A549 (cell line): ENCODE measurements at regions not wholly inside any gene's neighbourhood (a gene's known extent, or its start where the extent isn't known, plus 50 kb on each side); places are given as distances from the start of the nearest gene placed in this dataset.

Experiments
- BHLHE40 ChIP-seq: IDR thresholded peaks from 2 replicates; pipeline ENCODE4 v1.6.1; 2012; ENCODE audit warnings: low read depth, low read length, inconsistent platforms
- CEBPB ChIP-seq, 2 experiments: fragments of >200 bp in 1 of 2; sonication (Bioruptor Twin) in 1 of 2; formaldehyde crosslinking in 1 of 2; IDR thresholded peaks; 2 replicates each; pipeline ENCODE4 v1.6.1; 2012 to 2016
- CTCF ChIP-seq: fragments of >200 bp; sonication (Bioruptor Twin); formaldehyde crosslinking; IDR thresholded peaks from 3 replicates; pipeline ENCODE4 v1.5.1; 2016
- FOSB ChIP-seq: fragments of 250-450 bp; sonication (Bioruptor Pico); IDR thresholded peaks from 2 replicates; pipeline ENCODE4 v1.5.0; 2020; ENCODE audit warnings: mild to moderate bottlenecking, moderate library complexity
- MAX ChIP-seq: IDR thresholded peaks from 2 replicates; pipeline ENCODE4 v1.6.1; 2012
- POLR2A ChIP-seq: IDR thresholded peaks from 2 replicates; pipeline ENCODE4 v1.6.1; 2012; ENCODE audit warnings: mild to moderate bottlenecking, low read length
- POLR2AphosphoS2 ChIP-seq: conservative IDR thresholded peaks from 2 replicates; pipeline ENCODE4 v1.6.1; 2012; ENCODE audit warnings: low read length, improper control_type of control experiment, inconsistent platforms
- RCOR1 ChIP-seq: fragments of 150-350 bp; IDR thresholded peaks from 2 replicates; pipeline ENCODE4 v1.6.1; 2014; ENCODE audit warnings: antibody characterized with exemption, low read length, low read depth
- RFX5 ChIP-seq: fragments of 450-650 bp; IDR thresholded peaks from 2 replicates; pipeline ENCODE4 v1.7.1; 2014; ENCODE audit warnings: antibody characterized with exemption, mild to moderate bottlenecking, moderate library complexity

GRCh38 chr5:92640340-92640739, 940.7 kb downstream of the NR2F1-AS1 start:
- TF ChIP-seq CTCF (no peak), POLR2A (no peak), MAX (no peak), RCOR1 (no peak), BHLHE40 (no peak), RFX5 (no peak), CEBPB (IDR thresholded peaks at IDR 0.05) (no peak), POLR2AphosphoS2 (no peak), FOSB (no peak)
